Ishikawa (cell line): ENCODE measurements at regions not wholly inside any gene's neighbourhood (a gene's known extent, or its start where the extent isn't known, plus 50 kb on each side); places are given as distances from the start of the nearest gene placed in this dataset.
A peak's percentile ranks its signal among the peaks of the same experiment; 100 is the strongest.

Experiments
- CEBPB ChIP-seq: IDR thresholded peaks from 2 replicates; pipeline ENCODE4 v1.6.1; 2012
- CREB1 ChIP-seq: IDR thresholded peaks from 2 replicates; pipeline ENCODE4 v1.6.1; 2012; ENCODE audit warnings: low read depth
- EGR1 ChIP-seq: IDR thresholded peaks from 2 replicates; pipeline ENCODE4 v1.6.1; 2012
- EP300 ChIP-seq: IDR thresholded peaks from 2 replicates; pipeline ENCODE4 v1.6.1; 2012; ENCODE audit warnings: borderline replicate concordance
- FOXM1 ChIP-seq: IDR thresholded peaks from 2 replicates; pipeline ENCODE4 v1.6.1; 2012; ENCODE audit warnings: low read depth, borderline replicate concordance
- NFIC ChIP-seq: IDR thresholded peaks from 2 replicates; pipeline ENCODE4 v1.6.1; 2012
- RAD21 ChIP-seq: IDR thresholded peaks from 2 replicates; pipeline ENCODE4 v1.6.1; 2012; ENCODE audit warnings: low read depth
- TAF1 ChIP-seq: IDR thresholded peaks from 2 replicates; pipeline ENCODE4 v1.6.1; 2012; ENCODE audit warnings: low read depth, mild to moderate bottlenecking
- TCF12 ChIP-seq: IDR thresholded peaks from 2 replicates; pipeline ENCODE4 v1.6.1; 2012; ENCODE audit warnings: low read depth
- TEAD4 ChIP-seq: IDR thresholded peaks from 2 replicates; pipeline ENCODE4 v1.6.1; 2012
- YY1 ChIP-seq: IDR thresholded peaks from 2 replicates; pipeline ENCODE4 v1.6.1; 2012; ENCODE audit warnings: low read depth
- ZBTB7A ChIP-seq: IDR thresholded peaks from 2 replicates; pipeline ENCODE4 v1.6.1; 2012; ENCODE audit warnings: low read depth
- TF ChIP-seq, protein P1 (sequence below): IDR thresholded peaks from 2 replicates; pipeline ENCODE4 v1.6.1; 2012
- TF ChIP-seq, protein P2 (sequence below): IDR thresholded peaks from 2 replicates; pipeline ENCODE4 v1.6.1; 2012; ENCODE audit warnings: low read depth, mild to moderate bottlenecking
- TF ChIP-seq, protein P3 (sequence below): IDR thresholded peaks from 2 replicates; pipeline ENCODE4 v1.6.1; 2012

DNA sequence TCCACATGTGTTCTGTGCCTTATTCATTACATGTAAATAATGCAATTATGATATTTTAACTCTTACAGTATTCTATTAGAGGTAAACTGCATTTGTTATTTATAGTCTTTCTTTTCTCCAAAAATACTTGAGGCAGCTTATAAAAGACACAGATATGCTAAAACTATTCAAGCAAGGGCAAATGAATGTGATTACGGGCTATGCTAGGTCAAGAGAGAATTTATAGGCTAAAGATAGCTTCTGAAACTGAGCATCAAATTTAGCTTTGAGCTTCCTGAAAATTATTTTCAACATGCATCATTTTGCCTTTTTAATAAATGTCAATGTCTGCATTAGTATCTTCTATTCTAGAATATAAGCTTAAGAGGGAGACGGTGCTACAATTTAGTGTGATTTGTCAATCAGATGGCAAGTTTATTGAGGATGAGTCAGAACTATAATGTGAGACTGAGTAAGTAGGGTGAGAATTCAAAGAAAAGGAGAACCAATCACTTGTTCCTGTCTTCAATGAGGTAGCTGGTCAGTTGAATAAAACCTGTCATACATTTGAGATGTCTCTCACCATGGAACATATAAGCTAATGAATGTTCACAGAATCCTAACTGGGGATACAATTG is 669.4 kb upstream of the CITED2 start:
- TF ChIP-seq TEAD4, result no peak
- TF ChIP-seq TCF12, result no peak
- no peak for TF ChIP-seq CEBPB
- TF ChIP-seq NFIC, result no peak
- no peak for TF ChIP-seq CREB1
- TF ChIP-seq, protein P1, sequence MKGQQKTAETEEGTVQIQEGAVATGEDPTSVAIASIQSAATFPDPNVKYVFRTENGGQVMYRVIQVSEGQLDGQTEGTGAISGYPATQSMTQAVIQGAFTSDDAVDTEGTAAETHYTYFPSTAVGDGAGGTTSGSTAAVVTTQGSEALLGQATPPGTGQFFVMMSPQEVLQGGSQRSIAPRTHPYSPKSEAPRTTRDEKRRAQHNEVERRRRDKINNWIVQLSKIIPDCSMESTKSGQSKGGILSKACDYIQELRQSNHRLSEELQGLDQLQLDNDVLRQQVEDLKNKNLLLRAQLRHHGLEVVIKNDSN, result no peak
- TF ChIP-seq ZBTB7A, result no peak
- TF ChIP-seq EP300, result no peak
- TF ChIP-seq TAF1, result no peak
- TF ChIP-seq FOXM1, result no peak
- no peak for TF ChIP-seq YY1

DNA sequence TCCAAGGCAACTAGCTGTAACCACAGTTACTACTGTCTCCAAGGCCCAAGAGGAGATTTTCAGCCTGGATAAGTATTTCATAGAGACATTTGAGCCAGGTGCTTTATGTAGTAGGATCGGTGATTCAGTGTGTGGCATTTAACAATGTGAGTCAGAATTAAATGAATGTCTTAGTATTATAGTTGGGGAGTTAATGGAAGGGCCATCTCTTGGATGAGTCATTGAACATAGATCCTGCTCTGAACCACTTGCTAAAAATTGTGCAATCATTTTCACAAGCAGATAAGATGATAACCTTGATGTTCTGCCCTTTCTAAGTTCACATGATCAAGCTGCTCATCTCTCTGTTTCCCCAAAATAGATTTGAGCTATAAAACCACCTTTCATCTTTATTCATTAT is 668.9 kb upstream of the CITED2 start:
- TF ChIP-seq CEBPB, result peak; percentile 87
- TF ChIP-seq, protein P2, sequence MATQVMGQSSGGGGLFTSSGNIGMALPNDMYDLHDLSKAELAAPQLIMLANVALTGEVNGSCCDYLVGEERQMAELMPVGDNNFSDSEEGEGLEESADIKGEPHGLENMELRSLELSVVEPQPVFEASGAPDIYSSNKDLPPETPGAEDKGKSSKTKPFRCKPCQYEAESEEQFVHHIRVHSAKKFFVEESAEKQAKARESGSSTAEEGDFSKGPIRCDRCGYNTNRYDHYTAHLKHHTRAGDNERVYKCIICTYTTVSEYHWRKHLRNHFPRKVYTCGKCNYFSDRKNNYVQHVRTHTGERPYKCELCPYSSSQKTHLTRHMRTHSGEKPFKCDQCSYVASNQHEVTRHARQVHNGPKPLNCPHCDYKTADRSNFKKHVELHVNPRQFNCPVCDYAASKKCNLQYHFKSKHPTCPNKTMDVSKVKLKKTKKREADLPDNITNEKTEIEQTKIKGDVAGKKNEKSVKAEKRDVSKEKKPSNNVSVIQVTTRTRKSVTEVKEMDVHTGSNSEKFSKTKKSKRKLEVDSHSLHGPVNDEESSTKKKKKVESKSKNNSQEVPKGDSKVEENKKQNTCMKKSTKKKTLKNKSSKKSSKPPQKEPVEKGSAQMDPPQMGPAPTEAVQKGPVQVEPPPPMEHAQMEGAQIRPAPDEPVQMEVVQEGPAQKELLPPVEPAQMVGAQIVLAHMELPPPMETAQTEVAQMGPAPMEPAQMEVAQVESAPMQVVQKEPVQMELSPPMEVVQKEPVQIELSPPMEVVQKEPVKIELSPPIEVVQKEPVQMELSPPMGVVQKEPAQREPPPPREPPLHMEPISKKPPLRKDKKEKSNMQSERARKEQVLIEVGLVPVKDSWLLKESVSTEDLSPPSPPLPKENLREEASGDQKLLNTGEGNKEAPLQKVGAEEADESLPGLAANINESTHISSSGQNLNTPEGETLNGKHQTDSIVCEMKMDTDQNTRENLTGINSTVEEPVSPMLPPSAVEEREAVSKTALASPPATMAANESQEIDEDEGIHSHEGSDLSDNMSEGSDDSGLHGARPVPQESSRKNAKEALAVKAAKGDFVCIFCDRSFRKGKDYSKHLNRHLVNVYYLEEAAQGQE, result no peak

DNA sequence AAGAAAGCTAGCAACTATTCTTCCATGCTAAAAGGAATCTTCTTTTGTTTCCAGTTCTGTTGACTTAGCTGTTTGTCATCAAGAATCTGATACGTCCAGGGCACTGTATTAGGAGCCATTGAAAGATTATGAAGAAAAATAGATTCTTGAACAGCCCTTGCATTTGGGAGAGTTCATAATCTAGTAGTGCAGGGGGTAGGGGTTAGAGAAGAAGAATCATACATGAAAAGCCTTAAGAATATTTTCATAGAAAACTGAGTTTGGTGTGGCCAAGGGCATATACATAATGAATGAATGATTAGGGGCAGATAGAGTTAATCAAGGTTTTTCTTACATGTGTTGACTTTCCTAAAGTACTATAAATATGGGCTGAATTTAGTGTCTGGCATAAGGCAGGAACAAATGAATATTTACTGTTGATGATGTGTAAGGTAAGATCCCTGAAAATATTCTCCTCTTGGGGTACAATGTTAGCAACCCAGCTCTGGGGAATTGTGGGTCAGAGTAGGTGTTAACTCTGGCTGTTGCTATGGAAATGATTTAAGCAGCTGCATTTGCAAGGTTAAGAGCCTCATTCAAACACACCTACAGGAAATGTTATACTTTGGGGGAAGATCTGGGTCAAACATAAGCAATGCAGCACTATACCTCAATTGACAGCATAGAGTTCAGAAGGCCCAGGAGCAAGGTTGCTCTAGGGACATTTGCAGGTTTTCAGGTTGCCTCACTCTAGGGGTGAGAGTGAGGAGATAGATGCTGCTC is 667.3 kb upstream of the CITED2 start:
- no peak for TF ChIP-seq YY1
- no peak for TF ChIP-seq EGR1
- TF ChIP-seq RAD21, result no peak
- no peak for TF ChIP-seq CREB1
- no peak for TF ChIP-seq FOXM1
- TF ChIP-seq TCF12, result no peak
- TF ChIP-seq, protein P3, sequence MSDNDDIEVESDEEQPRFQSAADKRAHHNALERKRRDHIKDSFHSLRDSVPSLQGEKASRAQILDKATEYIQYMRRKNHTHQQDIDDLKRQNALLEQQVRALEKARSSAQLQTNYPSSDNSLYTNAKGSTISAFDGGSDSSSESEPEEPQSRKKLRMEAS, result no peak
- TF ChIP-seq, protein P1, result no peak
- no peak for TF ChIP-seq NFIC
- TF ChIP-seq EP300, result no peak
- TF ChIP-seq ZBTB7A, result no peak
- TF ChIP-seq CEBPB, result no peak
- TF ChIP-seq, protein P2, result no peak
- no peak for TF ChIP-seq TEAD4
- no peak for TF ChIP-seq TAF1

DNA sequence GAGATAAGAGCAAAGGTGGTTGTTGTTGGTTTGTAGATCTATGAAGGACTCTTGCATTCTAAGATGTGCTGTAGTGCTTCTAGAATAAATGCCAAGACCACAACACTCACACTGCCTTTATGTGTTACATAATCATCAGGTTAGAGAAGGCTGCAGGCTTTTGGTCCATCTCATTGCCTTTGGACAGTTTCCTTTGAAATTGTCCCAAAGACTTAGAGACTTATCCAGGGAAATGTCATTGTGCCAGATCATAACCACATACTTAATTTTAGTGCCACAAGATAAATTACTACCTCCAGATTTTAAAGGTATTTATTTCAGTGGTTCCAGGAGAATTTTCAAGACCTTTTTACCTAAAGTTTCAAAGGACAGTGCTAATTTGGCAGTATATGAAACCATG is 666.6 kb upstream of the CITED2 start:
- TF ChIP-seq, protein P1, result no peak
- TF ChIP-seq TCF12 (no peak), YY1 (no peak), RAD21 (no peak), CREB1 (no peak), FOXM1 (no peak)
- TF ChIP-seq, protein P2, result no peak
